ES-I3 (cell line): ENCODE measurements at regions not wholly inside any gene's neighbourhood (a gene's known extent, or its start where the extent isn't known, plus 50 kb on each side); places are given as distances from the start of the nearest gene placed in this dataset.

ENCODE experiments used
- H3K36me3 ChIP-seq: 2 replicates; pipeline ENCODE4 v1.6.1; 2013; ENCODE audit warnings: mild to moderate bottlenecking, low read length, control low read depth, moderate library complexity; ENCODE audit not compliant: insufficient read depth
- H3K4me1 ChIP-seq: 2 replicates; pipeline ENCODE4 v1.6.1; 2013; ENCODE audit warnings: mild to moderate bottlenecking, control low read depth, low read length; ENCODE audit not compliant: insufficient read depth
- H3K9ac ChIP-seq: 2 replicates; pipeline ENCODE4 v1.6.1; 2013; ENCODE audit warnings: low read depth, mild to moderate bottlenecking, low read length, moderate library complexity
- H3K9me3 ChIP-seq: 2 replicates; pipeline ENCODE4 v1.6.1; 2013; ENCODE audit warnings: mild to moderate bottlenecking, low read length, moderate library complexity; ENCODE audit not compliant: control insufficient read depth, insufficient read depth

GRCh38 chr7:126378642-126379041, 874.1 kb downstream of the GRM8 start:
- Histone ChIP-seq H3K4me1 (no peaks in the 10 kb centered on the region), H3K36me3 (no peaks in the 10 kb centered on the region), H3K9ac (no peak overlapping the region), H3K9me3 (no peaks in the 10 kb centered on the region)

DNA sequence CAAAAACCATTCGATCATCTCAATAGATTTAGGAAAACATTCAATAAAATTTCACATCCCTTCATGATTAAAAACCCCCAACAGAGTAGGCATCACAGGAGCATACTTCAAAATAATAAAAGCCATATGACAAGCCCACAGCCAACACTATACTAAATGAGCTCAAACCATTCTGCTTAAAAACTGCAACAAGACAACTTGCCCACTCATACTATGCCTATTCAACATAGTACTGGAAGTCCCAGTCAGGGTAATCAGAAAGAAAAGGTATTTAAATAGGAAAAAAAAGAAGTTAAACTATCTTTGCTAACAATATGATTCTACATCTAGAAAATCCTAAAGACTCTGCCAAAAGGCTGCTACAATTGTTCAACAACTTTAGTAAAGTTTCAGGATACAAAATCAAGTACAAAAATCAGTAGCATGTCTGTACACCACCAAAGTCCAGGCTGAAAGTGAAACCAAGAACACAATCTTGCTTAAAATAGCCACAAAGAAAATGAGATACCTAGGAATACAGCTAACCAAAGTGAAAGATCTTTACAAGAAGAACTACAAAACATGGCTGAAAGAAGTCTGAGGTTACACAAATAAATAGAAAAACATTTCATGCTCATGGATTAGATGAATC, 882.6 kb downstream of the GRM8 start:
- no peak overlapping the region for H3K9ac ChIP-seq
- H3K9me3 ChIP-seq: no peaks in the 10 kb centered on the region; the same call in 1 of the 2 replicates
- H3K36me3 ChIP-seq: no peaks in the 10 kb centered on the region
- H3K4me1 ChIP-seq: no peaks in the 10 kb centered on the region

GRCh38 chr7:126362746-126363145, 890.0 kb downstream of the GRM8 start:
- H3K9me3 ChIP-seq: no peaks in the 10 kb centered on the region
- H3K4me1 ChIP-seq: no peaks in the 10 kb centered on the region
- H3K9ac ChIP-seq: no peak overlapping the region
- H3K36me3 ChIP-seq: no peaks in the 10 kb centered on the region

DNA sequence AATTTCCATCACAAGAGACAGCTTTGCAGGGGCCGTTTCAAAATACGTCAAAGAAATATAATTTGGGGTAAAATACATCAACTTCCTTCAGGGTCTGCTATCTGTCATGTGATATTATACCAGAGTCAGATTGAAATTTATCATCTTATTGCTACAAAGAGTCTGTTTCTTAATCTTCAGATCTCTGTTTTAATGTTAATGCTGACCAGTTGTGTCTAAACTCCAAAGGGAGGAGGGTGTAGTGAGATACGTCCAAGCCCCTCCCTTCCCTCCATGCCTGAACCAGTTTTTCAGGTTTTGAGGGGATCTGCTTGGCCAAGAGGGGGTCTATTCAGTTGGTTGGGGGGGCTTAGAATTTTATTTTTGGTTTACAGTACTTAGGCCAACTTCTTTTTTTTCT, 891.6 kb downstream of the GRM8 start:
- Histone ChIP-seq H3K9ac (no peak overlapping the region), H3K9me3 (no peaks in the 10 kb centered on the region), H3K4me1 (no peaks in the 10 kb centered on the region), H3K36me3 (no peaks in the 10 kb centered on the region)

GRCh38 chr7:126339813-126340212, 912.9 kb downstream of the GRM8 start:
- no peaks in the 10 kb centered on the region for H3K36me3 ChIP-seq

GRCh38 chr7:126305671-126306070, 947.1 kb downstream of the GRM8 start:
- no peaks in the 10 kb centered on the region for H3K36me3 ChIP-seq
- no peak overlapping the region for H3K9ac ChIP-seq
- no peaks in the 10 kb centered on the region for H3K4me1 ChIP-seq
- no peaks in the 10 kb centered on the region for H3K9me3 ChIP-seq

More at GRCh38 chr7:126339813-126340212, 912.9 kb downstream of the GRM8 start:
- Histone ChIP-seq H3K4me1 (no peaks in the 10 kb centered on the region), H3K9ac (no peak overlapping the region), H3K9me3 (no peaks in the 10 kb centered on the region)

GRCh38 chr7:126303926-126304325, 948.8 kb downstream of the GRM8 start:
- no peaks in the 10 kb centered on the region for H3K9me3 ChIP-seq
- H3K36me3 ChIP-seq: no peaks in the 10 kb centered on the region
- H3K9ac ChIP-seq: no peak overlapping the region
- no peaks in the 10 kb centered on the region for H3K4me1 ChIP-seq

GRCh38 chr7:126302639-126303038, 950.1 kb downstream of the GRM8 start:
- Histone ChIP-seq H3K4me1 (no peaks in the 10 kb centered on the region), H3K9ac (no peak overlapping the region), H3K36me3 (no peaks in the 10 kb centered on the region), H3K9me3 (no peaks in the 10 kb centered on the region; the same call in 1 of the 2 replicates)

DNA sequence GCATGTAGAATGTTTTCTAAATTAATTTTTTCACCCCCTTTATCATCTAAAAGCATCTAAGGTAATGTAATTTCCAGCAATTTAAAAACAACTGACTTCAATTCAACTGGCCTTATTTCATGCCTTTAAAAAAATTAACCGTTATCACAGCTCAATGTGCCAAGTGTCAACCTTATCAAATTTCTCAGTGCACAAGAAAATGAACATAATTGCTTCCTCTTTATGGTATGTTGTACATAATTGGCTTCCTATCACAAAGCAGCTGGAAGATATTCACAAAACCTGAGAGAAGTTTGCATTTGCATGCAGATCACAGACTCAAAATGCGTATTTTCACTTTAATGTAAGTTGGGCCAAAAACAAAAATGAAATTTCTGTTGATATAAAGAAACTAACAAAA, 966.4 kb downstream of the GRM8 start:
- Histone ChIP-seq H3K36me3 (no peaks in the 10 kb centered on the region), H3K9me3 (no peaks in the 10 kb centered on the region), H3K4me1 (no peaks in the 10 kb centered on the region), H3K9ac (no peak overlapping the region)

- H3K4me1 ChIP-seq: no peaks in the 10 kb centered on the region
- H3K9me3 ChIP-seq: no peaks in the 10 kb centered on the region; the same call in 1 of the 2 replicates
- H3K9ac ChIP-seq: no peak overlapping the region
- no peaks in the 10 kb centered on the region; the same call in 1 of the 2 replicates for H3K36me3 ChIP-seq
Measured at GRCh38 chr7:126236261-126236660, 1016.5 kb downstream of the GRM8 start.

DNA sequence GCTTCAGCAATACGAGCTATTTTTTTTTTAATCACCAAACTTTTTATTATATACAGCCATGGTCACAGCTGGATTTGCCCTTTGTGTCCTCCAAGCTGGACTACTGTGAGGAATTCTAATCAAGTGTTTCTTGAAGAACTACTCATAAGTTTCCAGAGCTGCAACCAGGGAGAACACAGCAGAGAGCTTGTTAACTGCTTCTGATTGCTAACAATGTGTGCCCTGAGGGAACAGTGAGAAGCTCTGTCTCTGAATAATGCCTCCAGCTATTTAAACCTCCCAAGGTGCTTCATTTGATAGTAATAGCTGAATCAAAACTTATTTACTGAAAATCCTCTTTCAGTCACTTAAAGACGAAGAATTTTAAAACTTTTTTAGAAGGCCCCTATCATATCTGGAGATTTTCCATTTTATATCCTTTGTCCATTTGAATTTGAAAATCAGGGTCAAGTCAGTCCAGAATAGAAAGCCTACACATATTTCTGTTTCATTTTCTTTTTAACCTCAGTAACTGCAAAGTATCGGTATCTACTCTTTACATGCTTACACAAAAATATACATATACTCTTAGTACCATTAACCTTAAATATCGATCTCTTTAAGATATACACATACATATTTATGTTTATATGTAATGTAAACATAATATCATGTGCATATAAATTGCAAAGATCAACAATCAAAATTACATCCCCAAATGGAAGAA, 1024.2 kb downstream of the GRM8 start:
- Histone ChIP-seq H3K9ac (no peak overlapping the region), H3K36me3 (no peaks in the 10 kb centered on the region; the same call in 1 of the 2 replicates), H3K9me3 (no peaks in the 10 kb centered on the region), H3K4me1 (no peaks in the 10 kb centered on the region)

DNA sequence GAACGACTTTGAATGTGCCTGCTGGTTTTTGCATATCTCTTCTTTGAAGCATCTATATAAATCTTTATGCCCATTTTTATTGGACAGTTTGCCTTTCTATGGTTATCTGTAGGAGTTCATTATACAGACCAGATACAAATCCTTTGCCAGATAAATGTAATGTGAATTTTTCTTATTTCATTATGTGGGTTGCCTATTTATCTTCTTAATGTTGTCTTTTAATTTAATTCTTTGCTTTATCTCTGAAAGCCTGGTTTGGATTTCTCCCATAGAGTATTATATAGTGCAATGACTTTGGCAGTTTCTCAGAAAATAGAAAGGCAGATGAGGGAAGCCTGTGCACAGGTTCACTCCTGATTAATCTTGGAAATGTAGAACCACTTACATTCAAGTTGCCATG, 1025.1 kb downstream of the GRM8 start:
- no peaks in the 10 kb centered on the region for H3K36me3 ChIP-seq
- no peaks in the 10 kb centered on the region for H3K4me1 ChIP-seq
- H3K9ac ChIP-seq: no peak overlapping the region
- no peaks in the 10 kb centered on the region for H3K9me3 ChIP-seq

- Histone ChIP-seq H3K36me3 (no peaks in the 10 kb centered on the region), H3K9me3 (no peaks in the 10 kb centered on the region), H3K9ac (no peak overlapping the region), H3K4me1 (no peaks in the 10 kb centered on the region)
Measured at GRCh38 chr7:126227055-126227454, 1025.7 kb downstream of the GRM8 start.

DNA sequence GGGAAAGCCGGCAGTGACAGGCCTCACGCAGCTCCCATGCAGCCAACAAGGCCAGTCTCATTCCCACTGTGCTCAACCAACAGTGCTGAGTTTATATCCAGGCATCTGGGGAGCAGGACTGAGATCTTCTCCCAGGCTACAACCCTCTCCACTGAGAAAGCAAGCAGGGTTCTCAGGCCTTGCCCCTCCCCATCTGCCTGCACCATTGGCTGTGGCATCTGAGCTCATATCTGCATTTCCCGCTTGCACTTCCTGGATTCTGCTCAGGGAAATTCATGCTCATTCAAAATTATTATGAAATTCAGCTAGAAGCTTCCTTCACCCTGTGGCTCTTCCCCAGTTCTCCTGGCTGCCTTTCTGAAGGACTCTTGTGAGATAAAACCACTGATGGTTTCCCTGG, 1029.0 kb downstream of the GRM8 start:
- no peaks in the 10 kb centered on the region for H3K36me3 ChIP-seq
- no peak overlapping the region for H3K9ac ChIP-seq
- no peaks in the 10 kb centered on the region for H3K4me1 ChIP-seq
- no peaks in the 10 kb centered on the region; the same call in 1 of the 2 replicates for H3K9me3 ChIP-seq

DNA sequence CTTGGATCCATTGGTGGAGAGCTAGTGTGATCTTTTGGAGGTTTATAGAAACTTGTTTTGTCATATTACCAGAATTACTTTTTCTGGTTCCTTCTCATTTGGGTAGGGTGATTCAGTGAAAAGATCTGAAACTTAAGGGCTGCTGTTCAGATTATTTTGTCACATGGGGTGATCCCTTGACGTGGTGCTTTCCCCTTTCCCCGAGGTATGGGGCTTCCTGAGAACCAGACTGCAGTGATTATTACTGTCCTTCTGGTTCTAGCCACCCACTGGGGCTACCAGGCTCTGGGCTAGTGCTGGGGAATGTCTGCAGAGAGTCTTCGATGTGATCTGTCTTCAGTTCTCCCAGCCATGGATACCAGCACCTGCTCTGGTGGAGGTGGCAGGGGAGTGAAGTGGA, 1030.0 kb downstream of the GRM8 start:
- H3K9ac ChIP-seq: no peak overlapping the region
- H3K36me3 ChIP-seq: no peaks in the 10 kb centered on the region
- no peaks in the 10 kb centered on the region; the same call in 1 of the 2 replicates for H3K9me3 ChIP-seq
- H3K4me1 ChIP-seq: no peaks in the 10 kb centered on the region
